Activated CD8-positive, alpha-beta memory T cell treated with anti-CD3 and anti-CD28 coated beads, Interleukin-2, amount 10 ng/mL, durations not matched to agents 7 days and 5 days (primary cell): ENCODE measurements at regions not wholly inside any gene's neighbourhood (a gene's known extent, or its start where the extent isn't known, plus 50 kb on each side); places are given as distances from the start of the nearest gene placed in this dataset.

Source experiments
- ATAC-seq: fragments of 150-1000 bp; cut with Tn5 transposase; one replicate; pipeline ENCODE4 v1.10.0; 2021; ENCODE audit warnings: moderate library complexity
- CTCF ChIA-PET: fragments of 350-600 bp; sonication (Branson Sonifier 250); formaldehyde crosslinking; loops from one replicate; lab custom pipeline; 2021; ENCODE audit warnings: antibody characterized with exemption; lab: Charles Lee
- DNase-seq: peaks from one replicate; pipeline ENCODE4 v3.0.0-alpha.2; 2020
- H3K27ac Mint-ChIP-seq: one replicate; pipeline ENCODE4 v1.8.0; 2021; ENCODE audit warnings: mild to moderate bottlenecking, mixed read lengths
- H3K27me3 Mint-ChIP-seq: one replicate; pipeline ENCODE4 v1.8.0; 2021; ENCODE audit warnings: mixed read lengths
- H3K36me3 Mint-ChIP-seq: one replicate; pipeline ENCODE4 v1.8.0; 2021; ENCODE audit warnings: mild to moderate bottlenecking, mixed read lengths
- H3K4me1 Mint-ChIP-seq: one replicate; pipeline ENCODE4 v1.8.0; 2021; ENCODE audit warnings: mixed read lengths
- H3K4me3 Mint-ChIP-seq: one replicate; pipeline ENCODE4 v1.8.0; 2021; ENCODE audit warnings: mild to moderate bottlenecking, moderate library complexity, mixed read lengths
- H3K9me3 Mint-ChIP-seq: one replicate; pipeline ENCODE4 v1.8.0; 2022; ENCODE audit warnings: low read depth, mixed read lengths

GRCh38 chr4:63729519-63729918 lies 679.7 kb downstream of the TECRL start:
- Mint-ChIP-seq H3K4me1 (no peaks in the 10 kb centered on the region), H3K4me3 (no peak overlapping the region), H3K27ac (no peak overlapping the region), H3K9me3 (peaks cover 18% of the 10 kb centered on the region), H3K36me3 (no peaks in the 10 kb centered on the region), H3K27me3 (no peaks in the 10 kb centered on the region)
- ATAC-seq (no peak), DNase-seq (no peak)
- CTCF ChIA-PET = no interaction called here

GRCh38 chr4:63728480-63729177 lies 680.6 kb downstream of the TECRL start:
- Mint-ChIP-seq H3K27me3 (no peaks in the 10 kb centered on the region), H3K9me3 (peaks cover 19% of the 10 kb centered on the region), H3K36me3 (no peaks in the 10 kb centered on the region), H3K4me1 (no peaks in the 10 kb centered on the region), H3K4me3 (no peak overlapping the region), H3K27ac (no peak overlapping the region)
- no peak for ATAC-seq
- no peak for DNase-seq
- CTCF ChIA-PET = no interaction called here

- Mint-ChIP-seq H3K27ac (no peak overlapping the region), H3K27me3 (no peaks in the 10 kb centered on the region), H3K9me3 (peaks cover 8% of the 10 kb centered on the region), H3K4me1 (no peaks in the 10 kb centered on the region), H3K36me3 (no peaks in the 10 kb centered on the region), H3K4me3 (no peak overlapping the region)
- ATAC-seq (no peak), DNase-seq (no peak)
- CTCF ChIA-PET = no interaction called here
These were observed 691.9 kb downstream of the TECRL start for GRCh38 chr4:63717384-63717783.

GRCh38 chr4:63708661-63709060 lies 700.6 kb downstream of the TECRL start:
- DNase-seq (no peak), ATAC-seq (no peak)
- Mint-ChIP-seq H3K9me3 (peaks cover 6% of the 10 kb centered on the region), H3K4me1 (no peaks in the 10 kb centered on the region), H3K4me3 (no peak overlapping the region), H3K27me3 (no peaks in the 10 kb centered on the region), H3K27ac (no peak overlapping the region), H3K36me3 (no peaks in the 10 kb centered on the region)
- CTCF ChIA-PET = no interaction called here

GRCh38 chr4:63700569-63700968 lies 708.7 kb downstream of the TECRL start:
- Mint-ChIP-seq H3K36me3 (no peaks in the 10 kb centered on the region), H3K27me3 (no peaks in the 10 kb centered on the region), H3K4me3 (no peak overlapping the region), H3K4me1 (no peaks in the 10 kb centered on the region), H3K9me3 (no peaks in the 10 kb centered on the region), H3K27ac (no peak overlapping the region)
- CTCF ChIA-PET = no interaction called here
- ATAC-seq (no peak), DNase-seq (no peak)

GRCh38 chr4:63693321-63693720 lies 715.9 kb downstream of the TECRL start:
- no peak overlapping the region for H3K4me3 Mint-ChIP-seq
- H3K9me3 Mint-ChIP-seq = peaks cover 5% of the 10 kb centered on the region
- no peaks in the 10 kb centered on the region for H3K4me1 Mint-ChIP-seq
- CTCF ChIA-PET = no interaction called here
- H3K36me3 Mint-ChIP-seq = no peaks in the 10 kb centered on the region
- ATAC-seq (no peak), DNase-seq (no peak)
- H3K27ac Mint-ChIP-seq = no peak overlapping the region
- no peaks in the 10 kb centered on the region for H3K27me3 Mint-ChIP-seq

GRCh38 chr4:63678358-63678931 lies 730.8 kb downstream of the TECRL start:
- CTCF ChIA-PET = no interaction called here
- Mint-ChIP-seq H3K27me3 (no peaks in the 10 kb centered on the region), H3K27ac (no peak overlapping the region), H3K36me3 (no peaks in the 10 kb centered on the region), H3K9me3 (peaks cover 5% of the 10 kb centered on the region), H3K4me1 (no peaks in the 10 kb centered on the region), H3K4me3 (no peak overlapping the region)
- DNase-seq (no peak), ATAC-seq (no peak)

- no peaks in the 10 kb centered on the region for H3K36me3 Mint-ChIP-seq
- H3K4me3 Mint-ChIP-seq = no peak overlapping the region
- no peak for ATAC-seq
- no peaks in the 10 kb centered on the region for H3K27me3 Mint-ChIP-seq
- H3K27ac Mint-ChIP-seq = no peak overlapping the region
- no peaks in the 10 kb centered on the region for H3K4me1 Mint-ChIP-seq
- no peak for DNase-seq
- CTCF ChIA-PET = no interaction called here
- peaks cover 3% of the 10 kb centered on the region for H3K9me3 Mint-ChIP-seq
These were observed 738.5 kb downstream of the TECRL start for GRCh38 chr4:63670735-63671134.

- peaks cover 5% of the 10 kb centered on the region for H3K9me3 Mint-ChIP-seq
These were observed 745.4 kb downstream of the TECRL start for GRCh38 chr4:63663870-63664269.

GRCh38 chr4:63644396-63644795 lies 764.9 kb downstream of the TECRL start:
- Mint-ChIP-seq H3K9me3 (no peaks in the 10 kb centered on the region), H3K4me1 (no peaks in the 10 kb centered on the region), H3K4me3 (no peak overlapping the region), H3K27ac (no peak overlapping the region), H3K36me3 (no peaks in the 10 kb centered on the region), H3K27me3 (no peaks in the 10 kb centered on the region)
- ATAC-seq = no peak
- no peak for DNase-seq
- CTCF ChIA-PET = no interaction called here

More at GRCh38 chr4:63663870-63664269, 745.4 kb downstream of the TECRL start:
- no peak for DNase-seq
- H3K36me3 Mint-ChIP-seq = no peaks in the 10 kb centered on the region
- no peak overlapping the region for H3K27ac Mint-ChIP-seq
- CTCF ChIA-PET = no interaction called here
- no peak for ATAC-seq
- no peaks in the 10 kb centered on the region for H3K27me3 Mint-ChIP-seq
- no peak overlapping the region for H3K4me3 Mint-ChIP-seq
- no peaks in the 10 kb centered on the region for H3K4me1 Mint-ChIP-seq

GRCh38 chr4:63637270-63637669 lies 772.0 kb downstream of the TECRL start:
- H3K36me3 Mint-ChIP-seq = no peaks in the 10 kb centered on the region

GRCh38 chr4:63632858-63633257 lies 776.4 kb downstream of the TECRL start:
- H3K27ac Mint-ChIP-seq = no peak overlapping the region

More at GRCh38 chr4:63637270-63637669, 772.0 kb downstream of the TECRL start:
- no peak for ATAC-seq
- peaks cover 3% of the 10 kb centered on the region for H3K9me3 Mint-ChIP-seq
- CTCF ChIA-PET = no interaction called here
- no peak overlapping the region for H3K27ac Mint-ChIP-seq
- H3K27me3 Mint-ChIP-seq = no peaks in the 10 kb centered on the region
- no peaks in the 10 kb centered on the region for H3K4me1 Mint-ChIP-seq
- H3K4me3 Mint-ChIP-seq = no peak overlapping the region
- no peak for DNase-seq

GRCh38 chr4:63620271-63620670 lies 789.0 kb downstream of the TECRL start:
- no peaks in the 10 kb centered on the region for H3K36me3 Mint-ChIP-seq
- no peaks in the 10 kb centered on the region for H3K4me1 Mint-ChIP-seq
- no peak for ATAC-seq
- CTCF ChIA-PET = no interaction called here
- H3K27ac Mint-ChIP-seq = no peak overlapping the region
- H3K27me3 Mint-ChIP-seq = no peaks in the 10 kb centered on the region
- DNase-seq = no peak
- no peaks in the 10 kb centered on the region for H3K9me3 Mint-ChIP-seq
- H3K4me3 Mint-ChIP-seq = no peak overlapping the region

More at GRCh38 chr4:63632858-63633257, 776.4 kb downstream of the TECRL start:
- no peak for DNase-seq
- CTCF ChIA-PET = no interaction called here
- no peak for ATAC-seq
- no peaks in the 10 kb centered on the region for H3K4me1 Mint-ChIP-seq
- H3K27me3 Mint-ChIP-seq = no peaks in the 10 kb centered on the region
- no peaks in the 10 kb centered on the region for H3K36me3 Mint-ChIP-seq
- H3K9me3 Mint-ChIP-seq = peaks cover 9% of the 10 kb centered on the region
- no peak overlapping the region for H3K4me3 Mint-ChIP-seq

- Mint-ChIP-seq H3K27me3 (no peaks in the 10 kb centered on the region), H3K4me3 (no peak overlapping the region), H3K4me1 (no peaks in the 10 kb centered on the region), H3K9me3 (no peaks in the 10 kb centered on the region), H3K27ac (no peak overlapping the region), H3K36me3 (no peaks in the 10 kb centered on the region)
- DNase-seq = no peak
- CTCF ChIA-PET = no interaction called here
- no peak for ATAC-seq
These were observed 789.5 kb downstream of the TECRL start for GRCh38 chr4:63619771-63620170.
